HCT116 (cell line): ENCODE measurements at regions not wholly inside any gene's neighbourhood (a gene's known extent, or its start where the extent isn't known, plus 50 kb on each side); places are given as distances from the start of the nearest gene placed in this dataset.

ENCODE experiments used
- ATAC-seq: fragments of 200-7000 bp; cut with Tn5 transposase; 2 replicates; pipeline ENCODE4 v1.9.1; 2020; ENCODE audit warnings: mild to moderate bottlenecking, moderate library complexity
- BruUV-seq: library from RNA; stranded (reverse); fragments of 400-500 nt; replicated peaks from 2 replicates; lab custom pipeline; 2021; lab: Mats Ljungman, UMichigan
- CTCF ChIA-PET: fragments of 300-600 bp; sonication (Branson Sonifier 250); formaldehyde crosslinking; loops from one replicate; lab custom pipeline; 2021; ENCODE audit warnings: antibody characterized with exemption; lab: Charles Lee
- POLR2A ChIA-PET: fragments of 300-600, 350-600 bp; sonication (Branson Sonifier 250); formaldehyde crosslinking; loops from one replicate; lab custom pipeline; 2021; ENCODE audit warnings: antibody characterized with exemption; lab: Charles Lee
- RAD21 ChIA-PET, 2 experiments: fragments of 300-600 bp; sonication (Branson Sonifier 250); formaldehyde crosslinking; loops; one replicate each; lab custom pipeline; 2023; ENCODE audit warnings: low total read pairs in 2 of 2; ENCODE audit not compliant: uncharacterized antibody in 2 of 2, unreplicated experiment in 2 of 2, low non-redundant PET in 1 of 2; lab: Charles Lee
- DNase-seq: peaks from one replicate; pipeline ENCODE4 v3.0.0-alpha.2; 2010; ENCODE audit warnings: low read depth, low spot score
- H2AFZ ChIP-seq: fragments of 200-600 bp; shearing (Covaris generic), sonication (generic); 2 replicates; pipeline ENCODE4 v1.6.1; 2017; ENCODE audit warnings: low read depth, mixed run types, mixed read lengths, antibody characterized with exemption, low read length; ENCODE audit not compliant: poor library complexity, severe bottlenecking
- H3K27ac ChIP-seq: 2 replicates; pipeline ENCODE4 v1.5.1; 2012; ENCODE audit warnings: low read depth, low read length
- H3K27me3 ChIP-seq: fragments of 200-600 bp; sonication (generic); 2 replicates; pipeline ENCODE4 v1.6.1; 2016; ENCODE audit warnings: mixed run types, low read length, mixed read lengths; ENCODE audit not compliant: insufficient read depth
- H3K36me3 ChIP-seq, 2 experiments: fragments of 200-500 bp in 1 of 2; fragments of 200-600 bp in 1 of 2; sonication (Bioruptor generic) in 1 of 2; sonication (generic) in 1 of 2; 2 replicates each; pipeline versions ENCODE4 v1.5.1 to v1.6.1; 2014 to 2016; ENCODE audit warnings: low read length in 2 of 2, inconsistent platforms in 1 of 2, mixed read lengths in 1 of 2, mixed run types in 1 of 2; ENCODE audit not compliant: insufficient read depth in 2 of 2, control insufficient read depth in 1 of 2
- H3K4me1 ChIP-seq, 2 experiments: fragments of 200-600 bp in 1 of 2; sonication (generic) in 1 of 2; 2 replicates each; pipeline versions ENCODE4 v1.5.1 to v1.6.1; 2012 to 2017; ENCODE audit warnings: low read length in 2 of 2, inconsistent platforms in 1 of 2, mild to moderate bottlenecking in 1 of 2, mixed read lengths in 1 of 2, mixed run types in 1 of 2, moderate library complexity in 1 of 2; ENCODE audit not compliant: insufficient read depth in 2 of 2, control insufficient read depth in 1 of 2
- H3K4me2 ChIP-seq: fragments of 200-600 bp; sonication (generic); 2 replicates; pipeline ENCODE4 v1.6.1; 2017; ENCODE audit warnings: mixed run types, low read length, mixed read lengths
- H3K4me3 ChIP-seq, 2 experiments: fragments of 200-600 bp in 1 of 2; sonication (generic) in 1 of 2; replicated peaks in 1 of 2; 2 replicates each; pipeline ENCODE4 v1.5.1; 2011 to 2016; ENCODE audit warnings: low read length in 2 of 2, control low read depth in 1 of 2, low read depth in 1 of 2, mild to moderate bottlenecking in 1 of 2, mixed read lengths in 1 of 2, mixed run types in 1 of 2
- H3K79me2 ChIP-seq: fragments of 200-600 bp; sonication (generic); 2 replicates; pipeline ENCODE4 v1.6.1; 2017; ENCODE audit warnings: mild to moderate bottlenecking, mixed run types, low read length, moderate library complexity, mixed read lengths; ENCODE audit not compliant: insufficient read depth
- H3K9ac ChIP-seq: fragments of 200-600 bp; sonication (generic); 2 replicates; pipeline ENCODE4 v1.6.1; 2016; ENCODE audit warnings: low read length, mixed read lengths
- H3K9me2 ChIP-seq: fragments of 200-600 bp; sonication (generic), shearing (Covaris generic); 2 replicates; pipeline ENCODE4 v1.6.1; 2017; ENCODE audit warnings: mixed run types, mild to moderate bottlenecking, moderate library complexity; ENCODE audit not compliant: insufficient read depth
- H3K9me3 ChIP-seq, 2 experiments: fragments of 200-500 bp in 1 of 2; fragments of 200-600 bp in 1 of 2; sonication (Bioruptor generic) in 1 of 2; sonication (generic) in 1 of 2; 2 replicates each; pipeline ENCODE4 v1.6.1; 2014 to 2017; ENCODE audit warnings: low read length in 2 of 2, mixed read lengths in 2 of 2, inconsistent platforms in 1 of 2, low read depth in 1 of 2, mild to moderate bottlenecking in 1 of 2, mixed run types in 1 of 2, moderate library complexity in 1 of 2; ENCODE audit not compliant: control insufficient read depth in 1 of 2, insufficient read depth in 1 of 2
- H4K20me1 ChIP-seq: fragments of 200-600 bp; sonication (generic), shearing (Covaris generic); 2 replicates; pipeline ENCODE4 v1.6.1; 2017; ENCODE audit warnings: mixed run types, mild to moderate bottlenecking, moderate library complexity; ENCODE audit not compliant: insufficient read depth
- CBX3 ChIP-seq: IDR thresholded peaks from 2 replicates; pipeline ENCODE4 v1.6.1; 2012; ENCODE audit warnings: low read depth
- CEBPB ChIP-seq: IDR thresholded peaks from 2 replicates; pipeline ENCODE4 v1.6.1; 2012; ENCODE audit warnings: low read depth
- MAX ChIP-seq: IDR thresholded peaks from 2 replicates; pipeline ENCODE4 v1.6.1; 2012
- REST ChIP-seq: IDR thresholded peaks from 2 replicates; pipeline ENCODE4 v1.6.1; 2012; ENCODE audit warnings: low read depth
- TCF7L2 ChIP-seq: IDR thresholded peaks from 2 replicates; pipeline ENCODE4 v1.7.0; 2011; ENCODE audit warnings: borderline replicate concordance, inconsistent platforms; ENCODE audit not compliant: insufficient read depth, insufficient read length; ENCODE audit errors: extremely low read depth
- ZFX ChIP-seq: fragments of 450-650 bp; IDR thresholded peaks from 2 replicates; pipeline ENCODE4 v1.6.1; 2017
- intact Hi-C: fragments of 100-400 bp; cut with micrococcal nuclease; formaldehyde crosslinking; loops from 2 replicates; pipeline ENCODE4 v1.10.0; 2022

GRCh38 chr3:41102750-41103149 is 96.6 kb upstream of the CTNNB1 start:
- Histone ChIP-seq H3K4me3 (no peak overlapping the region), H3K27me3 (no peaks in the 10 kb centered on the region), H3K4me2 (no peak overlapping the region), H3K79me2 (no peaks in the 10 kb centered on the region), H3K36me3 (no peaks in the 10 kb centered on the region), H3K9me2 (no peaks in the 10 kb centered on the region), H3K4me1 (no peaks in the 10 kb centered on the region), H3K9ac (no peak overlapping the region), H3K27ac (no peak overlapping the region), H2AFZ (no peak overlapping the region), H3K9me3 (no peaks in the 10 kb centered on the region), H4K20me1 (no peaks in the 10 kb centered on the region)
- no peak for DNase-seq
- POLR2A ChIA-PET = no interaction called here
- intact Hi-C loops = no loop called here
- no peak for ATAC-seq
- RAD21 ChIA-PET = no interaction called here
- CTCF ChIA-PET = no interaction called here
- BruUV-seq = no TSS peak
- TF ChIP-seq ZFX = no peak
- TF ChIP-seq TCF7L2 = no peak
- TF ChIP-seq CBX3 = no peak

- no peak overlapping the region for H3K4me2 ChIP-seq
- no peaks in the 10 kb centered on the region for H3K9me3 ChIP-seq
- intact Hi-C loops = no loop called here
- no peak overlapping the region for H3K27ac ChIP-seq
- H3K9ac ChIP-seq = no peak overlapping the region
- H3K9me2 ChIP-seq = no peaks in the 10 kb centered on the region
- no peaks in the 10 kb centered on the region for H3K79me2 ChIP-seq
- no peaks in the 10 kb centered on the region for H3K36me3 ChIP-seq
- ChIA-PET CTCF (no interaction called here), RAD21 (no interaction called here), POLR2A (no interaction called here)
- TF ChIP-seq MAX = no peak
- H4K20me1 ChIP-seq = no peaks in the 10 kb centered on the region
- no TSS peak for BruUV-seq
- ATAC-seq (no peak), DNase-seq (no peak)
- H3K27me3 ChIP-seq = no peaks in the 10 kb centered on the region
- no peaks in the 10 kb centered on the region for H3K4me1 ChIP-seq
- H3K4me3 ChIP-seq = no peak overlapping the region
- no peak overlapping the region for H2AFZ ChIP-seq
Measured at GRCh38 chr3:41103200-41103599, 96.1 kb upstream of the CTNNB1 start.

- no peak for TF ChIP-seq REST
- no peak for TF ChIP-seq CEBPB
- Histone ChIP-seq H2AFZ (no peak overlapping the region), H4K20me1 (no peaks in the 10 kb centered on the region), H3K4me3 (no peak overlapping the region), H3K4me1 (no peaks in the 10 kb centered on the region), H3K79me2 (no peaks in the 10 kb centered on the region), H3K9me3 (no peaks in the 10 kb centered on the region), H3K36me3 (no peaks in the 10 kb centered on the region), H3K9me2 (no peaks in the 10 kb centered on the region), H3K27me3 (no peaks in the 10 kb centered on the region), H3K9ac (no peak overlapping the region), H3K4me2 (no peak overlapping the region), H3K27ac (no peak overlapping the region)
- DNase-seq = no peak
- ATAC-seq = no peak
- intact Hi-C loops = no loop called here
- CTCF ChIA-PET = no interaction called here
- RAD21 ChIA-PET = no interaction called here
- BruUV-seq = no TSS peak
- POLR2A ChIA-PET = no interaction called here
Measured at GRCh38 chr3:41104147-41104546, 95.2 kb upstream of the CTNNB1 start.
